HCT116 (cell line): ENCODE measurements at regions not wholly inside any gene's neighbourhood (a gene's known extent, or its start where the extent isn't known, plus 50 kb on each side); places are given as distances from the start of the nearest gene placed in this dataset.

Experiments used
- ATAC-seq: fragments of 200-7000 bp; cut with Tn5 transposase; 2 replicates; pipeline ENCODE4 v1.9.1; 2020; ENCODE audit warnings: mild to moderate bottlenecking, moderate library complexity
- BruUV-seq: library from RNA; stranded (reverse); fragments of 400-500 nt; replicated peaks from 2 replicates; lab custom pipeline; 2021; lab: Mats Ljungman, UMichigan
- CTCF ChIA-PET: fragments of 300-600 bp; sonication (Branson Sonifier 250); formaldehyde crosslinking; loops from one replicate; lab custom pipeline; 2021; ENCODE audit warnings: antibody characterized with exemption; lab: Charles Lee
- POLR2A ChIA-PET: fragments of 300-600, 350-600 bp; sonication (Branson Sonifier 250); formaldehyde crosslinking; loops from one replicate; lab custom pipeline; 2021; ENCODE audit warnings: antibody characterized with exemption; lab: Charles Lee
- RAD21 ChIA-PET, 2 experiments: fragments of 300-600 bp; sonication (Branson Sonifier 250); formaldehyde crosslinking; loops; one replicate each; lab custom pipeline; 2023; ENCODE audit warnings: low total read pairs in 2 of 2; ENCODE audit not compliant: uncharacterized antibody in 2 of 2, unreplicated experiment in 2 of 2, low non-redundant PET in 1 of 2; lab: Charles Lee
- DNase-seq: peaks from one replicate; pipeline ENCODE4 v3.0.0-alpha.2; 2010; ENCODE audit warnings: low read depth, low spot score
- H2AFZ ChIP-seq: fragments of 200-600 bp; shearing (Covaris generic), sonication (generic); 2 replicates; pipeline ENCODE4 v1.6.1; 2017; ENCODE audit warnings: low read depth, mixed run types, mixed read lengths, antibody characterized with exemption, low read length; ENCODE audit not compliant: poor library complexity, severe bottlenecking
- H3K27ac ChIP-seq: 2 replicates; pipeline ENCODE4 v1.5.1; 2012; ENCODE audit warnings: low read depth, low read length
- H3K27me3 ChIP-seq: fragments of 200-600 bp; sonication (generic); 2 replicates; pipeline ENCODE4 v1.6.1; 2016; ENCODE audit warnings: mixed run types, low read length, mixed read lengths; ENCODE audit not compliant: insufficient read depth
- H3K36me3 ChIP-seq, 2 experiments: fragments of 200-500 bp in 1 of 2; fragments of 200-600 bp in 1 of 2; sonication (Bioruptor generic) in 1 of 2; sonication (generic) in 1 of 2; 2 replicates each; pipeline versions ENCODE4 v1.5.1 to v1.6.1; 2014 to 2016; ENCODE audit warnings: low read length in 2 of 2, inconsistent platforms in 1 of 2, mixed read lengths in 1 of 2, mixed run types in 1 of 2; ENCODE audit not compliant: insufficient read depth in 2 of 2, control insufficient read depth in 1 of 2
- H3K4me1 ChIP-seq, 2 experiments: fragments of 200-600 bp in 1 of 2; sonication (generic) in 1 of 2; 2 replicates each; pipeline versions ENCODE4 v1.5.1 to v1.6.1; 2012 to 2017; ENCODE audit warnings: low read length in 2 of 2, inconsistent platforms in 1 of 2, mild to moderate bottlenecking in 1 of 2, mixed read lengths in 1 of 2, mixed run types in 1 of 2, moderate library complexity in 1 of 2; ENCODE audit not compliant: insufficient read depth in 2 of 2, control insufficient read depth in 1 of 2
- H3K4me2 ChIP-seq: fragments of 200-600 bp; sonication (generic); 2 replicates; pipeline ENCODE4 v1.6.1; 2017; ENCODE audit warnings: mixed run types, low read length, mixed read lengths
- H3K4me3 ChIP-seq, 2 experiments: fragments of 200-600 bp in 1 of 2; sonication (generic) in 1 of 2; replicated peaks in 1 of 2; 2 replicates each; pipeline ENCODE4 v1.5.1; 2011 to 2016; ENCODE audit warnings: low read length in 2 of 2, control low read depth in 1 of 2, low read depth in 1 of 2, mild to moderate bottlenecking in 1 of 2, mixed read lengths in 1 of 2, mixed run types in 1 of 2
- H3K79me2 ChIP-seq: fragments of 200-600 bp; sonication (generic); 2 replicates; pipeline ENCODE4 v1.6.1; 2017; ENCODE audit warnings: mild to moderate bottlenecking, mixed run types, low read length, moderate library complexity, mixed read lengths; ENCODE audit not compliant: insufficient read depth
- H3K9ac ChIP-seq: fragments of 200-600 bp; sonication (generic); 2 replicates; pipeline ENCODE4 v1.6.1; 2016; ENCODE audit warnings: low read length, mixed read lengths
- H3K9me2 ChIP-seq: fragments of 200-600 bp; sonication (generic), shearing (Covaris generic); 2 replicates; pipeline ENCODE4 v1.6.1; 2017; ENCODE audit warnings: mixed run types, mild to moderate bottlenecking, moderate library complexity; ENCODE audit not compliant: insufficient read depth
- H3K9me3 ChIP-seq, 2 experiments: fragments of 200-500 bp in 1 of 2; fragments of 200-600 bp in 1 of 2; sonication (Bioruptor generic) in 1 of 2; sonication (generic) in 1 of 2; 2 replicates each; pipeline ENCODE4 v1.6.1; 2014 to 2017; ENCODE audit warnings: low read length in 2 of 2, mixed read lengths in 2 of 2, inconsistent platforms in 1 of 2, low read depth in 1 of 2, mild to moderate bottlenecking in 1 of 2, mixed run types in 1 of 2, moderate library complexity in 1 of 2; ENCODE audit not compliant: control insufficient read depth in 1 of 2, insufficient read depth in 1 of 2
- H4K20me1 ChIP-seq: fragments of 200-600 bp; sonication (generic), shearing (Covaris generic); 2 replicates; pipeline ENCODE4 v1.6.1; 2017; ENCODE audit warnings: mixed run types, mild to moderate bottlenecking, moderate library complexity; ENCODE audit not compliant: insufficient read depth
- EGR1 ChIP-seq: IDR thresholded peaks from 2 replicates; pipeline ENCODE4 v1.6.1; 2012; ENCODE audit warnings: low read depth
- ELF1 ChIP-seq: IDR thresholded peaks from 2 replicates; pipeline ENCODE4 v1.6.1; 2012; ENCODE audit warnings: low read depth, borderline replicate concordance
- FOSL1 ChIP-seq: IDR thresholded peaks from 2 replicates; pipeline ENCODE4 v1.6.1; 2012; ENCODE audit warnings: low read depth
- JUND ChIP-seq: IDR thresholded peaks from 2 replicates; pipeline ENCODE4 v1.6.1; 2012
- RAD21 ChIP-seq: IDR thresholded peaks from 2 replicates; pipeline ENCODE4 v1.6.1; 2012; ENCODE audit warnings: low read depth, mild to moderate bottlenecking
- REST ChIP-seq: IDR thresholded peaks from 2 replicates; pipeline ENCODE4 v1.6.1; 2012; ENCODE audit warnings: low read depth
- TCF7L2 ChIP-seq: IDR thresholded peaks from 2 replicates; pipeline ENCODE4 v1.7.0; 2011; ENCODE audit warnings: borderline replicate concordance, inconsistent platforms; ENCODE audit not compliant: insufficient read depth, insufficient read length; ENCODE audit errors: extremely low read depth
- ZBTB33 ChIP-seq: IDR thresholded peaks from 2 replicates; pipeline ENCODE4 v1.6.1; 2011; ENCODE audit warnings: mild to moderate bottlenecking, low read length, moderate library complexity; ENCODE audit not compliant: insufficient replicate concordance; ENCODE audit errors: extremely low read depth
- ZFX ChIP-seq: fragments of 450-650 bp; IDR thresholded peaks from 2 replicates; pipeline ENCODE4 v1.6.1; 2017
- intact Hi-C: fragments of 100-400 bp; cut with micrococcal nuclease; formaldehyde crosslinking; loops from 2 replicates; pipeline ENCODE4 v1.10.0; 2022
- TF ChIP-seq, protein P1 (sequence below), 3 experiments: fragments of 200-600 bp in 1 of 3; sonication (generic) in 1 of 3; IDR thresholded peaks in 2 of 3; conservative IDR thresholded peaks in 1 of 3; 2 replicates each; pipeline ENCODE4 v1.5.1; 2012 to 2017; ENCODE audit warnings: low read depth in 2 of 3, low read length in 2 of 3, antibody characterized with exemption in 1 of 3, borderline replicate concordance in 1 of 3, control low read depth in 1 of 3, mild to moderate bottlenecking in 1 of 3, mixed read lengths in 1 of 3, mixed run types in 1 of 3, moderate library complexity in 1 of 3; ENCODE audit not compliant: insufficient read depth in 1 of 3
- TF ChIP-seq, protein P2 (sequence below): IDR thresholded peaks from 2 replicates; pipeline ENCODE4 v1.6.1; 2012

DNA sequence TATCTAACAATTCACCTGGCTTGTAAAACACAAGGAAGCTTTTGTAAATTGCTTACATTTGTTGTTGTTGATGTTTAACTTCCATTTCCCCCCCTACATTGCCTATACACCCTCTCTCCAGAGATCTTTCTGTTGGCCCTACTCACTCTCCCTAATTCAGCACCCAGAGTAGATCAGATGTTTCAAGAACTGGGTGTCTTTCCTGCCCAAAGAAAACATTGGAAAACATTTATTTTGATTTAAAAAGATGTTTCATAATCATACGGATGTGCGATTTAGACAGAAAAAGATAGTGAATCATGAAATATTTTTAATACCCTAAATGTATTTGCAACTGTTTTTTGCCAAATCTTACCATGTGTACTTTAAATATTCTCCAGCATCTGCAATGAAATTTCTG lies 446.4 kb upstream of the RGS6 start:
- H3K79me2 ChIP-seq: no peaks in the 10 kb centered on the region
- intact Hi-C loops: no loop called here
- H3K4me3 ChIP-seq: no peak overlapping the region
- H3K27me3 ChIP-seq: no peaks in the 10 kb centered on the region
- H3K27ac ChIP-seq: no peak overlapping the region
- no TSS peak for BruUV-seq
- no peaks in the 10 kb centered on the region for H3K36me3 ChIP-seq
- H3K4me2 ChIP-seq: no peak overlapping the region
- ChIA-PET POLR2A (no interaction called here), RAD21 (no interaction called here), CTCF (no interaction called here)
- peaks cover 0 to 3% of the 10 kb centered on the region in 2 experiments; a peak in 1 of 4 replicates for H3K4me1 ChIP-seq
- H3K9ac ChIP-seq: no peak overlapping the region
- ATAC-seq: no peak
- no peak for DNase-seq
- H3K9me3 ChIP-seq: no peaks in the 10 kb centered on the region
- H3K9me2 ChIP-seq: no peaks in the 10 kb centered on the region
- TF ChIP-seq TCF7L2 (no peak), ZBTB33 (no peak), RAD21 (no peak), JUND (no peak), ZFX (no peak), REST (no peak), ELF1 (no peak), EGR1 (no peak), FOSL1 (no peak)
- TF ChIP-seq, protein P1, sequence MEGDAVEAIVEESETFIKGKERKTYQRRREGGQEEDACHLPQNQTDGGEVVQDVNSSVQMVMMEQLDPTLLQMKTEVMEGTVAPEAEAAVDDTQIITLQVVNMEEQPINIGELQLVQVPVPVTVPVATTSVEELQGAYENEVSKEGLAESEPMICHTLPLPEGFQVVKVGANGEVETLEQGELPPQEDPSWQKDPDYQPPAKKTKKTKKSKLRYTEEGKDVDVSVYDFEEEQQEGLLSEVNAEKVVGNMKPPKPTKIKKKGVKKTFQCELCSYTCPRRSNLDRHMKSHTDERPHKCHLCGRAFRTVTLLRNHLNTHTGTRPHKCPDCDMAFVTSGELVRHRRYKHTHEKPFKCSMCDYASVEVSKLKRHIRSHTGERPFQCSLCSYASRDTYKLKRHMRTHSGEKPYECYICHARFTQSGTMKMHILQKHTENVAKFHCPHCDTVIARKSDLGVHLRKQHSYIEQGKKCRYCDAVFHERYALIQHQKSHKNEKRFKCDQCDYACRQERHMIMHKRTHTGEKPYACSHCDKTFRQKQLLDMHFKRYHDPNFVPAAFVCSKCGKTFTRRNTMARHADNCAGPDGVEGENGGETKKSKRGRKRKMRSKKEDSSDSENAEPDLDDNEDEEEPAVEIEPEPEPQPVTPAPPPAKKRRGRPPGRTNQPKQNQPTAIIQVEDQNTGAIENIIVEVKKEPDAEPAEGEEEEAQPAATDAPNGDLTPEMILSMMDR (IDR thresholded peaks at IDR 0.05 in 2 of 3, conservative IDR thresholded peaks at IDR 0.05 in 1 of 3; ENCODE audit: borderline replicate concordance in 1 of 3, insufficient read depth in 1 of 3, low read depth in 2 of 3, low read length in 2 of 3): no peak
- TF ChIP-seq, protein P2, sequence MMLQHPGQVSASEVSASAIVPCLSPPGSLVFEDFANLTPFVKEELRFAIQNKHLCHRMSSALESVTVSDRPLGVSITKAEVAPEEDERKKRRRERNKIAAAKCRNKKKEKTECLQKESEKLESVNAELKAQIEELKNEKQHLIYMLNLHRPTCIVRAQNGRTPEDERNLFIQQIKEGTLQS: no peak
- no peaks in the 10 kb centered on the region for H4K20me1 ChIP-seq
- H2AFZ ChIP-seq: no peak overlapping the region
